ENCODE measurements at regions not wholly inside any gene's neighbourhood (a gene's known extent, or its start where the extent isn't known, plus 50 kb on each side); places are given as distances from the start of the nearest gene placed in this dataset.

- Histone ChIP-seq H3K36me3 (ENCODE audit: control insufficient read depth, insufficient read depth, low read length) (no peaks in the 10 kb centered on the region), H3K18ac (ENCODE audit: low read depth, low read length) (no peak overlapping the region), H3K79me1 (ENCODE audit: low read depth in 1 of 2, low read length in 2 of 2) (no peaks in the 10 kb centered on the region), H2AK9ac (replicated peaks; ENCODE audit: low read depth, low read length, poor library complexity) (no peak overlapping the region), H2BK20ac (ENCODE audit: low read depth, low read length) (no peak overlapping the region), H4K5ac (ENCODE audit: low read depth, low read length) (no peak overlapping the region), H2BK15ac (ENCODE audit: low read depth, low read length) (no peak overlapping the region), H3K14ac (replicated peaks; ENCODE audit: low read depth, low read length) (no peak overlapping the region), H2BK5ac (ENCODE audit: low read depth, low read length, poor library complexity, severe bottlenecking) (no peak overlapping the region), H2BK120ac (ENCODE audit: low read depth, low read length) (no peak overlapping the region), H3K56ac (ENCODE audit: extremely low read depth, insufficient read depth, low read length) (no peak overlapping the region), H3K27ac (ENCODE audit: insufficient read depth, low read length) (no peak overlapping the region), H3K4me2 (ENCODE audit: low read depth, low read length) (no peak overlapping the region), H3K9ac (ENCODE audit: low read depth, low read length) (no peak overlapping the region), H3K23ac (ENCODE audit: low read depth, low read length) (no peak overlapping the region), H3K27me3 (ENCODE audit: control insufficient read depth, insufficient read depth, low read length) (no peaks in the 10 kb centered on the region), H3K4ac (ENCODE audit: low read depth, low read length) (no peak overlapping the region), H3K4me3 (ENCODE audit: insufficient read depth, low read depth, low read length) (no peak overlapping the region), H4K8ac (ENCODE audit: low read depth in 2 of 2, low read length in 2 of 2) (no peak overlapping the region), H4K91ac (ENCODE audit: insufficient read depth, low read depth, low read length) (no peak overlapping the region), H3K4me1 (ENCODE audit: control insufficient read depth, insufficient read depth, low read length) (no peaks in the 10 kb centered on the region), H3K9me3 (ENCODE audit: control insufficient read depth, insufficient read depth, low read length) (0 out of 2 replicates have a peak, but pooled peaks cover 2% of the 10 kb centered on the region), H4K20me1 (ENCODE audit: insufficient read depth, low read length) (no peaks in the 10 kb centered on the region), H2AFZ (replicated peaks; ENCODE audit: low read length, poor library complexity) (no peak overlapping the region), H2AK5ac (ENCODE audit: low read depth, low read length) (no peak overlapping the region), H3K9me1 (ENCODE audit: insufficient read depth, low read length) (no peaks in the 10 kb centered on the region)
- no TSS peak for BruUV-seq (replicated peaks)
- WGBS, 2 experiments (ENCODE audit: extremely low coverage in 2 of 2, insufficient read length in 1 of 2): no CpG with 5 or more reads among the region's 1 CpG
- in situ Hi-C loops (cut with MboI; ENCODE audit: low sequenced_read_pairs) (loop anchor here (25.0 kb wide), 1 partner anchor 1024 kb away; no protein-coding TSS in a partner anchor), intact Hi-C loops (cut with micrococcal nuclease) (loop anchor here (2.0 to 10.0 kb wide), 6 partner anchors 388 to 1869 kb away; partner anchors contain the start of genes SERPINI1 and ZBBX), dilution Hi-C loops (cut with HindIII; ENCODE audit: low sequenced_read_pairs, unreplicated experiment) (no loop called here)
- DNase-seq: peak; percentile 37
- ATAC-seq (ENCODE audit: low read depth): no peak
- CTCF ChIA-PET: no interaction called here
- POLR2A ChIA-PET (ENCODE audit: unreplicated experiment): no interaction called here
- TF ChIP-seq SMC3 (IDR thresholded peaks at IDR 0.05; ENCODE audit: low read depth, low read length) (peak; percentile 50; the same call in 1 of the 2 replicates), RFX5 (IDR thresholded peaks at IDR 0.05; ENCODE audit: low read depth, low read length) (no peak), CTCF (conservative IDR thresholded peaks at IDR 0.05; ENCODE audit: low read depth, low read length) (peak; percentile 54), BHLHE40 (IDR thresholded peaks at IDR 0.05; ENCODE audit: low read depth, low read length) (no peak), ELK1 (IDR thresholded peaks at IDR 0.05; ENCODE audit: borderline replicate concordance, low read depth, low read length) (no peak), RCOR1 (IDR thresholded peaks at IDR 0.05; ENCODE audit: insufficient replicate concordance, low read length) (no peak), RAD21 (IDR thresholded peaks at IDR 0.05; ENCODE audit: low read length) (peak; percentile 65), USF2 (IDR thresholded peaks at IDR 0.05; ENCODE audit: low read depth, low read length) (no peak)
These were observed 176.0 kb upstream of the BCHE start for GRCh38 chr3:166013073-166013679.

Data from IMR-90 (cell line).